SK-N-SH (cell line): ENCODE measurements at regions not wholly inside any gene's neighbourhood (a gene's known extent, or its start where the extent isn't known, plus 50 kb on each side); places are given as distances from the start of the nearest gene placed in this dataset.

ENCODE experiments used
- CTCF ChIA-PET: fragments of 300-600, 350-600 bp; formaldehyde crosslinking; extraction: SDS; loops from one replicate; lab custom pipeline; 2021; lab: Yijun Ruan, JAX
- POLR2A ChIA-PET: fragments of 350-600 bp; sonication (Branson Sonifier 250); formaldehyde crosslinking; extraction: SDS; loops from one replicate; lab custom pipeline; 2020; ENCODE audit warnings: antibody characterized with exemption, inconsistent platforms; lab: Yijun Ruan, JAX
- DNase-seq: peaks from one replicate; pipeline ENCODE4 v3.0.0; 2012
- H2AFZ ChIP-seq: fragments of 200-600 bp; sonication (generic); 2 replicates; pipeline ENCODE4 v1.8.1; 2016; ENCODE audit warnings: antibody characterized with exemption, mild to moderate bottlenecking, low read depth
- H3F3A ChIP-seq: fragments of 200-600 bp; sonication (generic); replicated peaks from 2 replicates; pipeline ENCODE3; 2016; ENCODE audit warnings: antibody characterized with exemption, mild to moderate bottlenecking; ENCODE audit not compliant: insufficient read depth
- H3K27ac ChIP-seq, 2 experiments: fragments of 200-500 bp in 1 of 2; fragments of 200-600 bp in 1 of 2; sonication (Bioruptor generic) in 1 of 2; sonication (generic), shearing (Covaris generic) in 1 of 2; 2 replicates each; pipeline versions ENCODE4 v1.5.1 to v1.6.1; 2014 to 2016; ENCODE audit warnings: low read depth in 2 of 2, inconsistent platforms in 1 of 2, low read length in 1 of 2, mild to moderate bottlenecking in 1 of 2, mixed read lengths in 1 of 2
- H3K27me3 ChIP-seq: fragments of 200-600 bp; sonication (generic), shearing (Covaris generic); 2 replicates; pipeline ENCODE4 v1.6.1; 2016; ENCODE audit warnings: mixed run types; ENCODE audit not compliant: insufficient read depth
- H3K36me3 ChIP-seq, 2 experiments: fragments of 200-500 bp in 1 of 2; fragments of 200-600 bp in 1 of 2; sonication (Bioruptor generic) in 1 of 2; sonication (generic) in 1 of 2; replicated peaks in 1 of 2; 2 replicates each; pipeline versions ENCODE3 to v1.5.1; 2014 to 2016; ENCODE audit warnings: low read length in 1 of 2, mild to moderate bottlenecking in 1 of 2; ENCODE audit not compliant: insufficient read depth in 2 of 2, control insufficient read depth in 1 of 2
- H3K4me1 ChIP-seq, 2 experiments: fragments of 200-500 bp in 1 of 2; fragments of 200-600 bp in 1 of 2; sonication (Bioruptor generic) in 1 of 2; sonication (generic), shearing (Covaris generic) in 1 of 2; 2 replicates each; pipeline versions ENCODE4 v1.5.1 to v1.6.1; 2014 to 2016; ENCODE audit warnings: low read depth in 1 of 2, low read length in 1 of 2, mixed run types in 1 of 2; ENCODE audit not compliant: insufficient read depth in 2 of 2, control insufficient read depth in 1 of 2
- H3K4me2 ChIP-seq: fragments of 200-600 bp; sonication (generic), shearing (Covaris generic); 2 replicates; pipeline ENCODE4 v1.6.1; 2017; ENCODE audit warnings: mixed run types
- H3K4me3 ChIP-seq, 2 experiments: fragments of 200-500 bp in 1 of 2; fragments of 200-600 bp in 1 of 2; sonication (Bioruptor generic) in 1 of 2; sonication (generic), shearing (Covaris generic) in 1 of 2; 2 replicates each; pipeline versions ENCODE4 v1.5.1 to v1.8.1; 2014 to 2016; ENCODE audit warnings: low read depth in 2 of 2, inconsistent platforms in 1 of 2, low read length in 1 of 2, mild to moderate bottlenecking in 1 of 2, mixed read lengths in 1 of 2, moderate library complexity in 1 of 2
- H3K79me2 ChIP-seq: fragments of 200-600 bp; sonication (generic); 2 replicates; pipeline ENCODE4 v1.8.1; 2017; ENCODE audit warnings: mild to moderate bottlenecking; ENCODE audit not compliant: insufficient read depth
- H3K9ac ChIP-seq: fragments of 200-600 bp; sonication (generic); 2 replicates; pipeline ENCODE4 v1.6.1; 2017; ENCODE audit warnings: mixed run types
- H3K9me2 ChIP-seq: fragments of 200-600 bp; sonication (generic); 2 replicates; pipeline ENCODE4 v1.6.1; 2017; ENCODE audit warnings: mixed run types
- H3K9me3 ChIP-seq: fragments of 200-600 bp; sonication (generic); 2 replicates; pipeline ENCODE4 v1.6.1; 2017; ENCODE audit warnings: mixed run types, mild to moderate bottlenecking, moderate library complexity
- H4K20me1 ChIP-seq: fragments of 200-600 bp; sonication (generic); 2 replicates; pipeline ENCODE4 v1.6.1; 2017; ENCODE audit warnings: mild to moderate bottlenecking, mixed run types; ENCODE audit not compliant: insufficient read depth
- CHD2 ChIP-seq: fragments of 150-350 bp; IDR thresholded peaks from 2 replicates; pipeline ENCODE4 v1.6.1; 2018; ENCODE audit warnings: low read length; ENCODE audit not compliant: partially characterized antibody
- CTCF ChIP-seq: fragments of 200-600 bp; sonication (generic); IDR thresholded peaks from 2 replicates; pipeline ENCODE4 v1.6.1; 2017; ENCODE audit warnings: antibody characterized with exemption, mild to moderate bottlenecking, moderate library complexity
- EP300 ChIP-seq, 2 experiments: IDR thresholded peaks; 2 replicates each; pipeline versions ENCODE4 v1.4.0 to v1.6.1; 2012; ENCODE audit warnings: borderline replicate concordance in 1 of 2, low read depth in 1 of 2, low read length in 1 of 2
- GATA2 ChIP-seq: sonication (generic); formaldehyde crosslinking; IDR thresholded peaks from 2 replicates; pipeline ENCODE4 v1.5.0; 2020; ENCODE audit warnings: mild to moderate bottlenecking, missing genetic modification reagents
- MEF2A ChIP-seq: IDR thresholded peaks from 2 replicates; pipeline ENCODE4 v1.4.0; 2012; ENCODE audit warnings: low read depth, borderline replicate concordance
- NFIC ChIP-seq: IDR thresholded peaks from 2 replicates; pipeline ENCODE4 v1.4.0; 2012; ENCODE audit warnings: borderline replicate concordance
- POLR2AphosphoS5 ChIP-seq: IDR thresholded peaks from 2 replicates; pipeline ENCODE4 v1.6.1; 2012; ENCODE audit warnings: low read depth, low read length
- RXRA ChIP-seq: IDR thresholded peaks from 2 replicates; pipeline ENCODE4 v1.4.0; 2012; ENCODE audit warnings: low read depth, mild to moderate bottlenecking, borderline replicate concordance
- SIN3A ChIP-seq: IDR thresholded peaks from 2 replicates; pipeline ENCODE4 v1.6.1; 2012; ENCODE audit warnings: low read depth, mild to moderate bottlenecking, low read length, moderate library complexity, borderline replicate concordance
- TAF1 ChIP-seq: IDR thresholded peaks from 2 replicates; pipeline ENCODE4 v1.6.1; 2012; ENCODE audit warnings: low read depth, mild to moderate bottlenecking, low read length, moderate library complexity, borderline replicate concordance
- TEAD4 ChIP-seq: IDR thresholded peaks from 2 replicates; pipeline ENCODE4 v1.4.0; 2012; ENCODE audit warnings: mild to moderate bottlenecking, borderline replicate concordance; ENCODE audit not compliant: insufficient read depth
- USF2 ChIP-seq: fragments of 150-350 bp; IDR thresholded peaks from 2 replicates; pipeline ENCODE4 v1.6.1; 2017; ENCODE audit warnings: antibody characterized with exemption, low read length, low read depth, borderline replicate concordance
- WGBS: methylation state at CpG from one replicate; pipeline ENCODE4 v1.1.6; 2017; ENCODE audit warnings: low lambda C conversion rate; 5-methylcytosine and 5-hydroxymethylcytosine counted together
- TF ChIP-seq, protein P1 (sequence below): IDR thresholded peaks from 2 replicates; pipeline ENCODE4 v1.6.1; 2012; ENCODE audit warnings: mild to moderate bottlenecking, low read depth, low read length, moderate library complexity

DNA sequence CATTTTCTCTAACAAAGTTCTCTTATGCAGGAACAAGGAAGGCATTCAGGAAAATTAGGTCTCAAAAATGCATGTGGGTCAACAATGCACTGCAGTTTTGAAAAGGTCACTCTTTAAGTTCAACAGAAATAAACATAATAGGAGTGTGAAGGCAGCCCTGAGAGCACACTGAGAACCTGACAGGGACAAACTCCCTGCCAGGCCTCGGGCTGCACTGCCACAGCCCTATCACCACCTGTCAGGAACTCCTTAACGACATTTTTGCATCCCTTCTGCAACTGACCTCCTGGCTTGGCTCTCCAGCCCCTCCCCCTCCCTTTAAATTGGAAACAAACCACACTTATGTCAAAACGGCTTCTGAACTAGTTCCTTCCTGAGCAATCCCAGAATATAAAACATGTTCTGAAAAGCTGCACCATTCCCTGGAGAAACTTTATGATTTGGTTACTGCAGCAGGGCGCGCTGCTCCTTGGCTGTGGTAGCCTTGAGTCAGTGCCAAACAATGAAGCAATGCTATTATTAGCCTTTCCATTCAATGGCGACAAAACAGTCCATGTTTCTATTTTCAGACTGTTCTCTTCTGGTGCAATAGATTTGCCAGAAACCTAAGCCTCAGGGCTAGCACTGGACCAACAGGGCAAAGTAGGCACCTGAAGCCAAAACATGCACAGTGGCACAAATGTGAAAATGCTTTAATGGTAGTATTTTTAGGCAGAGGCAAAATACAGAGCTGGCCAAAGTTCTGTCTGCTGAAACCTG lies 160.1 kb upstream of the ZNF608 start (continued):
- TF ChIP-seq CTCF (peak; percentile 11; the same call in 1 of the 2 replicates), CHD2 (peak; percentile 56)

GRCh38 chr5:124907098-124907644 lies 160.7 kb upstream of the ZNF608 start:
- Histone ChIP-seq H3K4me3 (no peak overlapping the region), H3K9ac (no peak overlapping the region), H3K36me3 (no peaks in the 10 kb centered on the region), H3K27me3 (no peaks in the 10 kb centered on the region), H4K20me1 (no peaks in the 10 kb centered on the region), H3K4me2 (peak overlapping the region; percentile 32), H3K4me1 (peaks cover 27 to 34% of the 10 kb centered on the region in 2 experiments), H3K9me2 (no peaks in the 10 kb centered on the region), H3K9me3 (no peaks in the 10 kb centered on the region), H2AFZ (no peak overlapping the region), H3K79me2 (no peaks in the 10 kb centered on the region), H3F3A (peaks cover 7% of the 10 kb centered on the region), H3K27ac (peak overlapping the region; percentile 36 to 54; a peak in 3 of 4 replicates)
- DNase-seq = no peak
- WGBS = 94% methylated on average over 12 of the region's 12 CpGs
- no peak for TF ChIP-seq POLR2AphosphoS5
- no peak for TF ChIP-seq USF2
- TF ChIP-seq GATA2 = no peak
- no peak for TF ChIP-seq CTCF
- TF ChIP-seq TEAD4 = no peak
- no peak for TF ChIP-seq EP300 (IDR thresholded peaks at IDR 0.05; ENCODE audit: borderline replicate concordance in 1 of 2, low read depth in 1 of 2, low read length in 1 of 2)
- no peak for TF ChIP-seq NFIC
- no peak for TF ChIP-seq TAF1
- TF ChIP-seq RXRA = no peak
- TF ChIP-seq MEF2A = no peak
- no peak for TF ChIP-seq SIN3A
- TF ChIP-seq, protein P1, sequence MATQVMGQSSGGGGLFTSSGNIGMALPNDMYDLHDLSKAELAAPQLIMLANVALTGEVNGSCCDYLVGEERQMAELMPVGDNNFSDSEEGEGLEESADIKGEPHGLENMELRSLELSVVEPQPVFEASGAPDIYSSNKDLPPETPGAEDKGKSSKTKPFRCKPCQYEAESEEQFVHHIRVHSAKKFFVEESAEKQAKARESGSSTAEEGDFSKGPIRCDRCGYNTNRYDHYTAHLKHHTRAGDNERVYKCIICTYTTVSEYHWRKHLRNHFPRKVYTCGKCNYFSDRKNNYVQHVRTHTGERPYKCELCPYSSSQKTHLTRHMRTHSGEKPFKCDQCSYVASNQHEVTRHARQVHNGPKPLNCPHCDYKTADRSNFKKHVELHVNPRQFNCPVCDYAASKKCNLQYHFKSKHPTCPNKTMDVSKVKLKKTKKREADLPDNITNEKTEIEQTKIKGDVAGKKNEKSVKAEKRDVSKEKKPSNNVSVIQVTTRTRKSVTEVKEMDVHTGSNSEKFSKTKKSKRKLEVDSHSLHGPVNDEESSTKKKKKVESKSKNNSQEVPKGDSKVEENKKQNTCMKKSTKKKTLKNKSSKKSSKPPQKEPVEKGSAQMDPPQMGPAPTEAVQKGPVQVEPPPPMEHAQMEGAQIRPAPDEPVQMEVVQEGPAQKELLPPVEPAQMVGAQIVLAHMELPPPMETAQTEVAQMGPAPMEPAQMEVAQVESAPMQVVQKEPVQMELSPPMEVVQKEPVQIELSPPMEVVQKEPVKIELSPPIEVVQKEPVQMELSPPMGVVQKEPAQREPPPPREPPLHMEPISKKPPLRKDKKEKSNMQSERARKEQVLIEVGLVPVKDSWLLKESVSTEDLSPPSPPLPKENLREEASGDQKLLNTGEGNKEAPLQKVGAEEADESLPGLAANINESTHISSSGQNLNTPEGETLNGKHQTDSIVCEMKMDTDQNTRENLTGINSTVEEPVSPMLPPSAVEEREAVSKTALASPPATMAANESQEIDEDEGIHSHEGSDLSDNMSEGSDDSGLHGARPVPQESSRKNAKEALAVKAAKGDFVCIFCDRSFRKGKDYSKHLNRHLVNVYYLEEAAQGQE = no peak
- POLR2A ChIA-PET = interaction anchor here (1.7 to 3.1 kb wide), 2 partner anchors 160 to 162 kb away, joined by 5 to 17 read pairs; partner anchors contain the start of gene ZNF608
- CTCF ChIA-PET = interaction anchor here (0.7 kb wide), 2 partner anchors 51 to 106 kb away, joined by 3 read pairs; no protein-coding TSS in a partner anchor
